Fibroblast of lung (primary cell): ENCODE measurements at regions not wholly inside any gene's neighbourhood (a gene's known extent, or its start where the extent isn't known, plus 50 kb on each side); places are given as distances from the start of the nearest gene placed in this dataset.

Experiments
- DNase-seq, 2 donors: peaks; one replicate each; pipeline versions ENCODE4 v3.0.0 to v3.0.0-alpha.2; 2010; ENCODE audit warnings: low read depth in 2 of 2
- H2AFZ ChIP-seq: 2 replicates; pipeline ENCODE4 v1.5.1; 2012; ENCODE audit warnings: low read length, control low read depth, inconsistent platforms
- H3K27ac ChIP-seq: 2 replicates; pipeline ENCODE4 v1.5.1; 2011; ENCODE audit warnings: low read length, control low read depth; ENCODE audit not compliant: insufficient read depth
- H3K27me3 ChIP-seq: 2 replicates; pipeline ENCODE4 v1.5.1; 2011; ENCODE audit warnings: mild to moderate bottlenecking, low read length; ENCODE audit not compliant: control insufficient read depth, insufficient read depth
- H3K36me3 ChIP-seq: 2 replicates; pipeline ENCODE4 v1.5.1; 2011; ENCODE audit warnings: low read length; ENCODE audit not compliant: control insufficient read depth, insufficient read depth
- H3K4me1 ChIP-seq: 2 replicates; pipeline ENCODE4 v1.5.1; 2011; ENCODE audit warnings: low read length; ENCODE audit not compliant: control insufficient read depth, insufficient read depth; ENCODE audit errors: extremely low read depth
- H3K4me2 ChIP-seq: 2 replicates; pipeline ENCODE4 v1.5.1; 2011; ENCODE audit warnings: low read length, control low read depth; ENCODE audit not compliant: insufficient read depth; ENCODE audit errors: extremely low read depth
- H3K4me3 ChIP-seq, 4 experiments: fragments of 200-600 bp in 1 of 4; sonication (generic) in 1 of 4; replicated peaks in 1 of 4; 2 replicates each; pipeline ENCODE4 v1.5.1; 2011 to 2016; ENCODE audit warnings: low read length in 4 of 4, low read depth in 3 of 4, mild to moderate bottlenecking in 3 of 4, control low read depth in 2 of 4, inconsistent platforms in 1 of 4, mixed read lengths in 1 of 4; ENCODE audit not compliant: insufficient read depth in 1 of 4; ENCODE audit errors: control extremely low read depth in 1 of 4
- H3K79me2 ChIP-seq: 2 replicates; pipeline ENCODE4 v1.5.1; 2012; ENCODE audit warnings: mild to moderate bottlenecking, low read length, inconsistent platforms; ENCODE audit not compliant: control insufficient read depth, insufficient read depth
- H3K9ac ChIP-seq: 2 replicates; pipeline ENCODE4 v1.5.1; 2011; ENCODE audit warnings: mild to moderate bottlenecking, low read length, control low read depth; ENCODE audit not compliant: insufficient read depth
- H3K9me3 ChIP-seq: 2 replicates; pipeline ENCODE4 v1.5.1; 2012; ENCODE audit warnings: low read depth, low read length; ENCODE audit not compliant: control insufficient read depth, insufficient read depth
- H4K20me1 ChIP-seq: 2 replicates; pipeline ENCODE4 v1.5.1; 2011; ENCODE audit warnings: low read length; ENCODE audit not compliant: control insufficient read depth, insufficient read depth; ENCODE audit errors: extremely low read depth
- CTCF ChIP-seq, 2 donors: IDR thresholded peaks in 1 of 2; conservative IDR thresholded peaks in 1 of 2; 1 replicate in 1 of 2; 2 replicates in 1 of 2; pipeline ENCODE4 v1.5.1; 2011 to 2012; ENCODE audit warnings: low read length in 2 of 2, control low read depth in 1 of 2, inconsistent platforms in 1 of 2, low read depth in 1 of 2, mild to moderate bottlenecking in 1 of 2
- EZH2 ChIP-seq: IDR thresholded peaks from 2 replicates; pipeline ENCODE4 v1.5.1; 2012; ENCODE audit warnings: low read length, control low read depth, mild to moderate bottlenecking; ENCODE audit errors: missing control alignments

- no peak overlapping the region for H3K9ac ChIP-seq
- no peaks in the 10 kb centered on the region for H4K20me1 ChIP-seq
- no peaks in the 10 kb centered on the region for H3K27me3 ChIP-seq
- no peaks in the 10 kb centered on the region for H3K9me3 ChIP-seq
- no peak overlapping the region for H3K4me3 ChIP-seq
- no peak overlapping the region for H3K27ac ChIP-seq
- DNase-seq: no peak
- H3K36me3 ChIP-seq: no peaks in the 10 kb centered on the region
- TF ChIP-seq CTCF (conservative IDR thresholded peaks at IDR 0.05 in 1 of 2, IDR thresholded peaks at IDR 0.05 in 1 of 2; ENCODE audit: low read depth in 1 of 2, low read length in 2 of 2): no peak
- no peak for TF ChIP-seq EZH2
- H3K4me2 ChIP-seq: no peak overlapping the region
- H2AFZ ChIP-seq: no peak overlapping the region
- no peaks in the 10 kb centered on the region for H3K4me1 ChIP-seq
- H3K79me2 ChIP-seq: no peaks in the 10 kb centered on the region
These were observed 83.8 kb upstream of the ERCC4 start for GRCh38 chr16:13835935-13836730.

- TF ChIP-seq EZH2 (no peak), CTCF (conservative IDR thresholded peaks at IDR 0.05 in 1 of 2, IDR thresholded peaks at IDR 0.05 in 1 of 2; ENCODE audit: low read depth in 1 of 2, low read length in 2 of 2) (no peak)
- Histone ChIP-seq H2AFZ (no peak overlapping the region), H3K4me2 (no peak overlapping the region), H3K9me3 (no peaks in the 10 kb centered on the region), H3K4me3 (no peak overlapping the region), H3K9ac (no peak overlapping the region), H3K79me2 (no peaks in the 10 kb centered on the region), H3K36me3 (no peaks in the 10 kb centered on the region), H4K20me1 (no peaks in the 10 kb centered on the region), H3K4me1 (no peaks in the 10 kb centered on the region), H3K27me3 (no peaks in the 10 kb centered on the region), H3K27ac (no peak overlapping the region)
- no peak for DNase-seq
These were observed 81.4 kb upstream of the ERCC4 start for GRCh38 chr16:13838401-13839190.

- no peak overlapping the region for H3K4me2 ChIP-seq
- no peak overlapping the region for H2AFZ ChIP-seq
- H3K4me1 ChIP-seq: no peaks in the 10 kb centered on the region
- H4K20me1 ChIP-seq: no peaks in the 10 kb centered on the region
- no peak for TF ChIP-seq CTCF (conservative IDR thresholded peaks at IDR 0.05 in 1 of 2, IDR thresholded peaks at IDR 0.05 in 1 of 2; ENCODE audit: low read depth in 1 of 2, low read length in 2 of 2)
- no peak for TF ChIP-seq EZH2
- no peak for DNase-seq
- H3K4me3 ChIP-seq: no peak overlapping the region
- no peaks in the 10 kb centered on the region for H3K36me3 ChIP-seq
- H3K79me2 ChIP-seq: no peaks in the 10 kb centered on the region
- no peak overlapping the region for H3K9ac ChIP-seq
- H3K27ac ChIP-seq: no peak overlapping the region
- H3K9me3 ChIP-seq: no peaks in the 10 kb centered on the region
- H3K27me3 ChIP-seq: no peaks in the 10 kb centered on the region
These were observed 80.4 kb upstream of the ERCC4 start for GRCh38 chr16:13839577-13839976.
